SK-N-SH (cell line): ENCODE measurements at regions not wholly inside any gene's neighbourhood (a gene's known extent, or its start where the extent isn't known, plus 50 kb on each side); places are given as distances from the start of the nearest gene placed in this dataset.

Experiments used
- EP300 ChIP-seq, 2 experiments: IDR thresholded peaks; 2 replicates each; pipeline versions ENCODE4 v1.4.0 to v1.6.1; 2012; ENCODE audit warnings: borderline replicate concordance in 1 of 2, low read depth in 1 of 2, low read length in 1 of 2
- FOSL2 ChIP-seq: IDR thresholded peaks from 2 replicates; pipeline ENCODE4 v1.4.0; 2012; ENCODE audit warnings: low read depth, mild to moderate bottlenecking, moderate library complexity, borderline replicate concordance
- POLR2AphosphoS5 ChIP-seq: IDR thresholded peaks from 2 replicates; pipeline ENCODE4 v1.6.1; 2012; ENCODE audit warnings: low read depth, low read length
- RAD21 ChIP-seq: IDR thresholded peaks from 2 replicates; pipeline ENCODE4 v1.6.1; 2012; ENCODE audit warnings: mild to moderate bottlenecking, low read length
- SIN3A ChIP-seq: IDR thresholded peaks from 2 replicates; pipeline ENCODE4 v1.6.1; 2012; ENCODE audit warnings: low read depth, mild to moderate bottlenecking, low read length, moderate library complexity, borderline replicate concordance
- TAF1 ChIP-seq: IDR thresholded peaks from 2 replicates; pipeline ENCODE4 v1.6.1; 2012; ENCODE audit warnings: low read depth, mild to moderate bottlenecking, low read length, moderate library complexity, borderline replicate concordance
- TEAD4 ChIP-seq: IDR thresholded peaks from 2 replicates; pipeline ENCODE4 v1.4.0; 2012; ENCODE audit warnings: mild to moderate bottlenecking, borderline replicate concordance; ENCODE audit not compliant: insufficient read depth
- TF ChIP-seq, protein P1 (sequence below): fragments of 200-600 bp; sonication (generic); IDR thresholded peaks from 2 replicates; pipeline ENCODE4 v1.6.1; 2017; ENCODE audit warnings: antibody characterized with exemption, mild to moderate bottlenecking, moderate library complexity

DNA sequence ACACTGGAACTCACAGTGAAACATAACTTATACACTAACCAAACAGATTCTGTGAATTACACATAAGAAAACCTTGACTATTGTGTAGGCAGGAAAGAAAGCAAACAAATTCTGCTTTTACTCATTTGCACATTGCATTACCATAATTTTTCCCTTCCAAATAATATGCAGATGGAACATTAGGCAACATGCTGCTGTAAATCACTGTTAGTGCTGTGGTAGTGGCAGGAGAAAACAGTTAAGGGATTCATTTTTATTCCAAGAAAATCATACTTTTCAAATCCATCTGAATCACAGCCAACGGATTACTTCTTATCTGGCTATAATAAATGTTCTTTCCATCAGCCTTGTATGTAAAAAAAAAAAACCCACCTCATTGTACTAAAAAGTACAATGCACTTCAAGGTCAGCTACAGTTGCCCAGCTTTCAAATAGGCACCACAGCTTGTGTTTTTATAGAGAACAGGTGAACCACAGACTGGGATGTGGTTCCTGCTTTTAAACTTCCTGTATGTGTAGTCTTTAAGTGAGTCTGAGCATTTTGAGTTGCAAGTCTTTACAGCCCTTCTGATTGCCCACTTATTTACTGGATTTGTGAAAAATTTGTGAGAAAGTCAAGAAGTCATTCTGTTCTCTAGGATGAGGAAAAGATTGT, 590.0 kb upstream of the SEMA3D start:
- TF ChIP-seq POLR2AphosphoS5 (no peak), EP300 (IDR thresholded peaks at IDR 0.05; ENCODE audit: borderline replicate concordance in 1 of 2, low read depth in 1 of 2, low read length in 1 of 2) (no peak), TEAD4 (no peak), SIN3A (no peak), FOSL2 (no peak), TAF1 (no peak), RAD21 (no peak)
- TF ChIP-seq, protein P1, sequence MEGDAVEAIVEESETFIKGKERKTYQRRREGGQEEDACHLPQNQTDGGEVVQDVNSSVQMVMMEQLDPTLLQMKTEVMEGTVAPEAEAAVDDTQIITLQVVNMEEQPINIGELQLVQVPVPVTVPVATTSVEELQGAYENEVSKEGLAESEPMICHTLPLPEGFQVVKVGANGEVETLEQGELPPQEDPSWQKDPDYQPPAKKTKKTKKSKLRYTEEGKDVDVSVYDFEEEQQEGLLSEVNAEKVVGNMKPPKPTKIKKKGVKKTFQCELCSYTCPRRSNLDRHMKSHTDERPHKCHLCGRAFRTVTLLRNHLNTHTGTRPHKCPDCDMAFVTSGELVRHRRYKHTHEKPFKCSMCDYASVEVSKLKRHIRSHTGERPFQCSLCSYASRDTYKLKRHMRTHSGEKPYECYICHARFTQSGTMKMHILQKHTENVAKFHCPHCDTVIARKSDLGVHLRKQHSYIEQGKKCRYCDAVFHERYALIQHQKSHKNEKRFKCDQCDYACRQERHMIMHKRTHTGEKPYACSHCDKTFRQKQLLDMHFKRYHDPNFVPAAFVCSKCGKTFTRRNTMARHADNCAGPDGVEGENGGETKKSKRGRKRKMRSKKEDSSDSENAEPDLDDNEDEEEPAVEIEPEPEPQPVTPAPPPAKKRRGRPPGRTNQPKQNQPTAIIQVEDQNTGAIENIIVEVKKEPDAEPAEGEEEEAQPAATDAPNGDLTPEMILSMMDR = no peak
